ENCODE measurements at regions not wholly inside any gene's neighbourhood (a gene's known extent, or its start where the extent isn't known, plus 50 kb on each side); places are given as distances from the start of the nearest gene placed in this dataset.

GRCh38 chr5:143481697-143482531, 78.4 kb upstream of the NR3C1 start:
- TF ChIP-seq CTCF (IDR thresholded peaks at IDR 0.05) = no peak
- TF ChIP-seq POLR2A (IDR thresholded peaks at IDR 0.05) = no peak

Data from heart left ventricle (tissue), 13 donors.